Esophagus (tissue), 2 donors: ENCODE measurements at regions not wholly inside any gene's neighbourhood (a gene's known extent, or its start where the extent isn't known, plus 50 kb on each side); places are given as distances from the start of the nearest gene placed in this dataset.

Source experiments
- H3K27ac ChIP-seq, 2 donors: one replicate each; pipeline ENCODE4 v1.5.1; 2013; ENCODE audit warnings: low read depth in 2 of 2, mild to moderate bottlenecking in 2 of 2, inconsistent platforms in 1 of 2, low read length in 1 of 2, moderate library complexity in 1 of 2
- H3K27me3 ChIP-seq, 2 donors: one replicate each; pipeline ENCODE4 v1.6.1; 2013; ENCODE audit warnings: low read length in 2 of 2, control low read depth in 1 of 2, mild to moderate bottlenecking in 1 of 2; ENCODE audit not compliant: insufficient read depth in 2 of 2, control insufficient read depth in 1 of 2
- H3K36me3 ChIP-seq, 2 donors: one replicate each; pipeline ENCODE4 v1.6.1; 2013; ENCODE audit warnings: low read length in 1 of 2; ENCODE audit not compliant: control insufficient read depth in 2 of 2, insufficient read depth in 2 of 2
- H3K4me1 ChIP-seq, 2 donors: one replicate each; pipeline ENCODE4 v1.6.1; 2013; ENCODE audit warnings: low read length in 1 of 2; ENCODE audit not compliant: control insufficient read depth in 2 of 2, insufficient read depth in 2 of 2
- H3K4me3 ChIP-seq, 2 donors: one replicate each; pipeline ENCODE4 v1.5.1; 2013; ENCODE audit warnings: low read length in 2 of 2, mild to moderate bottlenecking in 2 of 2, low read depth in 1 of 2, moderate library complexity in 1 of 2
- H3K9me3 ChIP-seq, 2 donors: one replicate each; pipeline ENCODE4 v1.6.1; 2013; ENCODE audit warnings: mild to moderate bottlenecking in 2 of 2, low read depth in 1 of 2, low read length in 1 of 2, moderate library complexity in 1 of 2; ENCODE audit not compliant: control insufficient read depth in 2 of 2, insufficient read depth in 1 of 2
- WGBS, 2 donors: extraction: QIAGEN DNeasy Blood & Tissue Kit; methylation state at CpG; one replicate each; pipeline ENCODE4 v1.1.7; 2013; 5-methylcytosine and 5-hydroxymethylcytosine counted together
- donor health status: healthy with polysubstance abuse.
- donor health status: Bipolar disorder and iron deficiency.

GRCh38 chr21:28750565-28750964 is 242.1 kb downstream of the LTN1 start:
- no peak overlapping the region for H3K27ac ChIP-seq
- no peaks in the 10 kb centered on the region for H3K27me3 ChIP-seq
- no peaks in the 10 kb centered on the region for H3K9me3 ChIP-seq
- no peaks in the 10 kb centered on the region for H3K4me1 ChIP-seq
- H3K4me3 ChIP-seq = no peak overlapping the region
- no peaks in the 10 kb centered on the region for H3K36me3 ChIP-seq
- 96 to 98% methylated on average over 5 of the region's 5 CpGs for WGBS, 2 donors

- Histone ChIP-seq H3K36me3 (no peaks in the 10 kb centered on the region), H3K27me3 (no peaks in the 10 kb centered on the region), H3K27ac (no peak overlapping the region), H3K9me3 (no peaks in the 10 kb centered on the region), H3K4me3 (no peak overlapping the region), H3K4me1 (no peaks in the 10 kb centered on the region)
- 80 to 81% methylated on average over 3 of the region's 3 CpGs for WGBS, 2 donors
These were observed 243.1 kb downstream of the LTN1 start for GRCh38 chr21:28749536-28749935.

GRCh38 chr21:28747464-28747863 is 245.2 kb downstream of the LTN1 start:
- no peaks in the 10 kb centered on the region for H3K27me3 ChIP-seq
- H3K9me3 ChIP-seq = no peaks in the 10 kb centered on the region
- H3K27ac ChIP-seq = no peak overlapping the region
- 78 to 86% methylated on average over 1 of the region's 1 CpG for WGBS, 2 donors
- no peak overlapping the region for H3K4me3 ChIP-seq
- H3K4me1 ChIP-seq = no peaks in the 10 kb centered on the region
- H3K36me3 ChIP-seq = no peaks in the 10 kb centered on the region

- H3K27me3 ChIP-seq = no peaks in the 10 kb centered on the region
- no peaks in the 10 kb centered on the region for H3K9me3 ChIP-seq
- no peak overlapping the region for H3K27ac ChIP-seq
- no peak overlapping the region for H3K4me3 ChIP-seq
- no peaks in the 10 kb centered on the region for H3K36me3 ChIP-seq
- 42 to 60% methylated on average over 4 of the region's 4 CpGs for WGBS, 2 donors
- no peaks in the 10 kb centered on the region for H3K4me1 ChIP-seq
These were observed 246.5 kb downstream of the LTN1 start for GRCh38 chr21:28746166-28746565.

GRCh38 chr21:28745131-28746016 is 247.3 kb downstream of the LTN1 start:
- H3K4me1 ChIP-seq = no peaks in the 10 kb centered on the region
- H3K9me3 ChIP-seq = no peaks in the 10 kb centered on the region
- no peaks in the 10 kb centered on the region for H3K27me3 ChIP-seq
- H3K27ac ChIP-seq = peak overlapping the region; percentile 3 to 64
- H3K4me3 ChIP-seq = peak overlapping the region; percentile 13 to 46
- whole genome bisulfite sequencing, 2 donors = 4 to 5% methylated on average over 16 of the region's 16 CpGs
- no peaks in the 10 kb centered on the region for H3K36me3 ChIP-seq

GRCh38 chr21:28743723-28744122 is 249.0 kb downstream of the LTN1 start:
- H3K4me1 ChIP-seq = no peaks in the 10 kb centered on the region
- 49 to 75% methylated on average over 1 of the region's 1 CpG for WGBS, 2 donors

GRCh38 chr21:28742527-28742926 is 250.2 kb downstream of the LTN1 start:
- Histone ChIP-seq H3K9me3 (no peaks in the 10 kb centered on the region), H3K4me3 (no peak overlapping the region), H3K36me3 (no peaks in the 10 kb centered on the region), H3K27ac (no peak overlapping the region), H3K4me1 (no peaks in the 10 kb centered on the region), H3K27me3 (no peaks in the 10 kb centered on the region)
- 40 to 49% methylated on average over 3 of the region's 3 CpGs for whole genome bisulfite sequencing, 2 donors

More at GRCh38 chr21:28743723-28744122, 249.0 kb downstream of the LTN1 start:
- Histone ChIP-seq H3K9me3 (no peaks in the 10 kb centered on the region), H3K27me3 (no peaks in the 10 kb centered on the region), H3K27ac (no peak overlapping the region), H3K4me3 (no peak overlapping the region), H3K36me3 (no peaks in the 10 kb centered on the region)

- WGBS, 2 donors = 90 to 94% methylated on average over 2 of the region's 2 CpGs
- H3K36me3 ChIP-seq = no peaks in the 10 kb centered on the region
- H3K27me3 ChIP-seq = no peaks in the 10 kb centered on the region
- no peak overlapping the region for H3K4me3 ChIP-seq
- H3K27ac ChIP-seq = no peak overlapping the region
- no peaks in the 10 kb centered on the region for H3K9me3 ChIP-seq
- H3K4me1 ChIP-seq = no peaks in the 10 kb centered on the region
These were observed 252.6 kb downstream of the LTN1 start for GRCh38 chr21:28740125-28740524.

GRCh38 chr21:28738882-28739281 is 253.8 kb downstream of the LTN1 start:
- Histone ChIP-seq H3K27me3 (no peaks in the 10 kb centered on the region), H3K27ac (no peak overlapping the region), H3K36me3 (no peaks in the 10 kb centered on the region), H3K4me1 (no peaks in the 10 kb centered on the region), H3K9me3 (no peaks in the 10 kb centered on the region), H3K4me3 (no peak overlapping the region)
- WGBS, 2 donors = 57% methylated on average over 7 of the region's 7 CpGs

GRCh38 chr21:28738420-28738704 is 254.3 kb downstream of the LTN1 start:
- Histone ChIP-seq H3K27me3 (no peaks in the 10 kb centered on the region), H3K9me3 (no peaks in the 10 kb centered on the region), H3K36me3 (no peaks in the 10 kb centered on the region), H3K27ac (no peak overlapping the region), H3K4me3 (no peak overlapping the region), H3K4me1 (no peaks in the 10 kb centered on the region)
- WGBS, 2 donors = 68 to 78% methylated on average over 5 of the region's 5 CpGs
